HepG2 (cell line): ENCODE measurements at regions not wholly inside any gene's neighbourhood (a gene's known extent, or its start where the extent isn't known, plus 50 kb on each side); places are given as distances from the start of the nearest gene placed in this dataset.

Experiments
- FOXA3 ChIP-seq: IDR thresholded peaks from 2 replicates; pipeline ENCODE4 v1.6.1; 2016; ENCODE audit warnings: missing genetic modification reagents, missing compliant biosample characterization
- POLR2A ChIP-seq, 2 experiments: IDR thresholded peaks; 2 replicates each; pipeline ENCODE4 v1.6.1; 2011; ENCODE audit warnings: low read depth in 2 of 2, low read length in 2 of 2, mild to moderate bottlenecking in 1 of 2, moderate library complexity in 1 of 2; ENCODE audit not compliant: insufficient read depth in 1 of 2
- STAT6 ChIP-seq: sonication (generic); formaldehyde crosslinking; IDR thresholded peaks from 2 replicates; pipeline ENCODE4 v1.4.0; 2020; ENCODE audit warnings: missing genetic modification reagents, mild to moderate bottlenecking, borderline replicate concordance
- ZNF746 ChIP-seq: sonication (generic); formaldehyde crosslinking; IDR thresholded peaks from 2 replicates; pipeline ENCODE4 v1.8.0; 2022; ENCODE audit warnings: mild to moderate bottlenecking, missing genetic modification reagents
- TF ChIP-seq, protein P1 (sequence below): sonication (generic); formaldehyde crosslinking; IDR thresholded peaks from 2 replicates; pipeline ENCODE4 v1.5.0; 2020; ENCODE audit warnings: mild to moderate bottlenecking, missing genetic modification reagents, moderate library complexity
- TF ChIP-seq, protein P2 (sequence below): IDR thresholded peaks from 2 replicates; pipeline ENCODE4 v1.6.1; 2016; ENCODE audit warnings: control low read depth

GRCh38 chr22:27075891-27076290 lies 418.5 kb downstream of the MIAT start:
- TF ChIP-seq STAT6 (CRISPR knock-in tag) (no peak), POLR2A (IDR thresholded peaks at IDR 0.05; ENCODE audit: insufficient read depth in 1 of 2, low read depth in 2 of 2, low read length in 2 of 2) (no peak), ZNF746 (CRISPR knock-in tag) (no peak), FOXA3 (no peak)
- TF ChIP-seq, protein P1, sequence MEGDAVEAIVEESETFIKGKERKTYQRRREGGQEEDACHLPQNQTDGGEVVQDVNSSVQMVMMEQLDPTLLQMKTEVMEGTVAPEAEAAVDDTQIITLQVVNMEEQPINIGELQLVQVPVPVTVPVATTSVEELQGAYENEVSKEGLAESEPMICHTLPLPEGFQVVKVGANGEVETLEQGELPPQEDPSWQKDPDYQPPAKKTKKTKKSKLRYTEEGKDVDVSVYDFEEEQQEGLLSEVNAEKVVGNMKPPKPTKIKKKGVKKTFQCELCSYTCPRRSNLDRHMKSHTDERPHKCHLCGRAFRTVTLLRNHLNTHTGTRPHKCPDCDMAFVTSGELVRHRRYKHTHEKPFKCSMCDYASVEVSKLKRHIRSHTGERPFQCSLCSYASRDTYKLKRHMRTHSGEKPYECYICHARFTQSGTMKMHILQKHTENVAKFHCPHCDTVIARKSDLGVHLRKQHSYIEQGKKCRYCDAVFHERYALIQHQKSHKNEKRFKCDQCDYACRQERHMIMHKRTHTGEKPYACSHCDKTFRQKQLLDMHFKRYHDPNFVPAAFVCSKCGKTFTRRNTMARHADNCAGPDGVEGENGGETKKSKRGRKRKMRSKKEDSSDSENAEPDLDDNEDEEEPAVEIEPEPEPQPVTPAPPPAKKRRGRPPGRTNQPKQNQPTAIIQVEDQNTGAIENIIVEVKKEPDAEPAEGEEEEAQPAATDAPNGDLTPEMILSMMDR (CRISPR knock-in tag), result no peak
- TF ChIP-seq, protein P2, sequence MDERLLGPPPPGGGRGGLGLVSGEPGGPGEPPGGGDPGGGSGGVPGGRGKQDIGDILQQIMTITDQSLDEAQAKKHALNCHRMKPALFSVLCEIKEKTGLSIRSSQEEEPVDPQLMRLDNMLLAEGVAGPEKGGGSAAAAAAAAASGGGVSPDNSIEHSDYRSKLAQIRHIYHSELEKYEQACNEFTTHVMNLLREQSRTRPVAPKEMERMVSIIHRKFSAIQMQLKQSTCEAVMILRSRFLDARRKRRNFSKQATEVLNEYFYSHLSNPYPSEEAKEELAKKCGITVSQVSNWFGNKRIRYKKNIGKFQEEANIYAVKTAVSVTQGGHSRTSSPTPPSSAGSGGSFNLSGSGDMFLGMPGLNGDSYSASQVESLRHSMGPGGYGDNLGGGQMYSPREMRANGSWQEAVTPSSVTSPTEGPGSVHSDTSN (CRISPR knock-in tag), result no peak
